BLaER1 (cell line): ENCODE measurements at regions not wholly inside any gene's neighbourhood (a gene's known extent, or its start where the extent isn't known, plus 50 kb on each side); places are given as distances from the start of the nearest gene placed in this dataset.
"Not testable (repeated sequence)": the region's sequence is repeated elsewhere in the genome, so short reads cannot be mapped to it uniquely, and the experiment has no call there.

Source experiments
- H3K27ac ChIP-seq: shearing (Covaris generic); formaldehyde crosslinking; 2 replicates; pipeline ENCODE4 v1.8.1; 2022
- H3K27me3 ChIP-seq: shearing (Covaris generic); formaldehyde crosslinking; 2 replicates; pipeline ENCODE4 v1.8.1; 2022
- H3K36me3 ChIP-seq: shearing (Covaris generic); formaldehyde crosslinking; 2 replicates; pipeline ENCODE4 v1.8.1; 2022
- H3K4me1 ChIP-seq: shearing (Covaris generic); formaldehyde crosslinking; 2 replicates; pipeline ENCODE4 v1.8.1; 2022
- H3K4me2 ChIP-seq: shearing (Covaris generic); formaldehyde crosslinking; 2 replicates; pipeline ENCODE4 v1.8.1; 2022
- H3K4me3 ChIP-seq: shearing (Covaris generic); formaldehyde crosslinking; 2 replicates; pipeline ENCODE4 v1.8.1; 2022
- H3K9ac ChIP-seq: shearing (Covaris generic); formaldehyde crosslinking; 2 replicates; pipeline ENCODE4 v1.8.1; 2022
- H3K9me3 ChIP-seq: shearing (Covaris generic); formaldehyde crosslinking; 2 replicates; pipeline ENCODE4 v1.8.1; 2022
- H4K20me1 ChIP-seq: shearing (Covaris generic); formaldehyde crosslinking; 2 replicates; pipeline ENCODE4 v1.8.1; 2022
- Cebpa-rat ChIP-seq: shearing (Covaris generic); IDR thresholded peaks from 2 replicates; pipeline ENCODE4 v1.8.1; 2022

DNA sequence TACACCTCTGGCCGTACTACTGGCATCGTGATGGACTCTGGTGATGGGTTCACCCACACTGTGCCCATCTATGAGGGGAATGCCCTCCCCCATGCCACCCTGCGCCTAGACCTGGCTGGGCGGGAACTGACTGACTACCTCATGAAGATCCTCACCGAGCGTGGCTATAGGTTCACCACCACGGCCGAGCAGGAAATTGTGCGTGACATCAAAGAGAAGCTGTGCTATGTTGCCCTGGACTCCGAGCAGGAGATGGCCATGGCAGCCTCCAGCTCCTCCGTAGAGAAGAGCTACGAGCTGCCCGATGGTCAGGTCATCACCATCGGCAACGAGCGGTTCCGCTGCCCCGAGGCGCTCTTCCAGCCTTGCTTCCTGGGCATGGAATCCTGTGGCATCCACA lies 98.9 kb downstream of the CCDC74A start:
- not testable (repeated sequence) for H3K4me2 ChIP-seq, H3K9ac ChIP-seq, H3K27ac ChIP-seq, H3K4me1 ChIP-seq, H3K27me3 ChIP-seq, H4K20me1 ChIP-seq, H3K9me3 ChIP-seq, H3K36me3 ChIP-seq, H3K4me3 ChIP-seq

- H3K9me3 ChIP-seq, H3K36me3 ChIP-seq, H3K27me3 ChIP-seq, H3K9ac ChIP-seq, H3K4me2 ChIP-seq, H3K27ac ChIP-seq, H4K20me1 ChIP-seq, H3K4me3 ChIP-seq, H3K4me1 ChIP-seq: not testable (repeated sequence)
These were observed 100.1 kb downstream of the CCDC74A start for GRCh38 chr2:131627777-131628176.

GRCh38 chr2:131631648-131632047 lies 104.0 kb downstream of the CCDC74A start:
- H3K4me3 ChIP-seq, H3K9me3 ChIP-seq, H3K27ac ChIP-seq, H3K9ac ChIP-seq, H3K4me1 ChIP-seq, H3K36me3 ChIP-seq, H4K20me1 ChIP-seq, H3K4me2 ChIP-seq, H3K27me3 ChIP-seq: not testable (repeated sequence)

DNA sequence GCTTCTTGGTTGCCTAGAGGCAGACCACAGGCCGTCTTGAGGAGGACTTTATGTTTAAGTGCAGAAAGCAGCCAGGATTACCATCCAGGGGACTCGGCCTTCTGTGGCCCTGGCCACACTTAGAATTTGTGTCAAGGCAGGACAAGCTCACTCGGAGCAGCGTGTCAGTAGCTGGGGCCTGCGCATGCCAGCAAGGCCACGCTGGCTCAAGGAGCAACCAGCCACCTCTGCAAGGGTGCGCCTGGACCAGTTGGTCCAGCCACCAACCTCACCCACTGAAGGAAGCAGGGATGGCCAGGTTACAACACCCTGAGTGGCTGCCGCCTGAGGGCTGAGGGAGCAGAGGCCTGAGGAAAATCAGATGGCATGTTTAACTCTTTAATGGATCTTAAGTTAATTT lies 105.7 kb downstream of the CCDC74A start:
- H3K4me2 ChIP-seq, H3K36me3 ChIP-seq, H3K9ac ChIP-seq, H3K27me3 ChIP-seq, H3K9me3 ChIP-seq, H4K20me1 ChIP-seq, H3K27ac ChIP-seq, H3K4me3 ChIP-seq: not testable (repeated sequence)
- H3K4me1 ChIP-seq = peaks cover 15% of the 10 kb centered on the region

- not testable (repeated sequence) for H3K4me2 ChIP-seq, H3K9me3 ChIP-seq, H4K20me1 ChIP-seq, H3K27ac ChIP-seq, H3K36me3 ChIP-seq, H3K27me3 ChIP-seq, H3K4me3 ChIP-seq, H3K9ac ChIP-seq
- peaks cover 15% of the 10 kb centered on the region for H3K4me1 ChIP-seq
These were observed 106.4 kb downstream of the CCDC74A start for GRCh38 chr2:131633827-131634695.

DNA sequence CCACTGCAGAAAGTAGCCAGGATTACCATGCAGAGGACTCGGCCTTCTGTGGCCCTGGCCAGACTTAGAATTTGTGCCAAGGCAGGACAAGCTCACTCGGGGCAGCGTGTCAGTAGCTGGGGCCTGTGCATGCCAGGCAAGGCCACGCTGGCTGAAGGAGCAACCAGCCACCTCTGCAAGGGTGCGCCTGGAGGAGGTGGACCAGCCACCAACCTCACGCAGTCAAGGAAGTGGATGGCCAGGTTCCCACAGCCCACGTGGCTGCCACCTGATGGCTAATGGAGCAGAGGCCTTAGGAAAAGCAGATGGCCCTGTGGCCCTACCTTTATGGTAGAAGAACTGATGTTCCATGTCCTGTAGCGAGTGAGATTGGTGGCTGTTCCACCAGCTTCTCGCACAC lies 107.9 kb downstream of the CCDC74A start:
- H3K4me1 ChIP-seq = peaks cover 19% of the 10 kb centered on the region
- peaks cover 4% of the 10 kb centered on the region; the same call in 1 of the 2 replicates for H3K9me3 ChIP-seq
- no peaks in the 10 kb centered on the region for H3K27me3 ChIP-seq
- no peak overlapping the region for H3K27ac ChIP-seq
- no peak overlapping the region for H3K9ac ChIP-seq
- H3K36me3 ChIP-seq = no peaks in the 10 kb centered on the region
- no peak for TF ChIP-seq Cebpa-rat
- no peaks in the 10 kb centered on the region for H4K20me1 ChIP-seq
- no peak overlapping the region for H3K4me2 ChIP-seq
- H3K4me3 ChIP-seq = no peak overlapping the region

- H4K20me1 ChIP-seq = not testable (repeated sequence)
These were observed 109.1 kb downstream of the CCDC74A start for GRCh38 chr2:131636704-131637308.

GRCh38 chr2:131639001-131639620 lies 111.4 kb downstream of the CCDC74A start:
- not testable (repeated sequence) for H3K27me3 ChIP-seq, H3K36me3 ChIP-seq, H3K4me3 ChIP-seq, H3K9ac ChIP-seq, H3K9me3 ChIP-seq, H3K4me2 ChIP-seq, H3K27ac ChIP-seq, H4K20me1 ChIP-seq
- peaks cover 37% of the 10 kb centered on the region for H3K4me1 ChIP-seq

More at GRCh38 chr2:131636704-131637308, 109.1 kb downstream of the CCDC74A start:
- H3K4me3 ChIP-seq, H3K9me3 ChIP-seq, H3K9ac ChIP-seq, H3K27ac ChIP-seq, H3K36me3 ChIP-seq, H3K27me3 ChIP-seq: not testable (repeated sequence)
- H3K4me2 ChIP-seq = peak overlapping the region; percentile 51
- peaks cover 31% of the 10 kb centered on the region for H3K4me1 ChIP-seq

DNA sequence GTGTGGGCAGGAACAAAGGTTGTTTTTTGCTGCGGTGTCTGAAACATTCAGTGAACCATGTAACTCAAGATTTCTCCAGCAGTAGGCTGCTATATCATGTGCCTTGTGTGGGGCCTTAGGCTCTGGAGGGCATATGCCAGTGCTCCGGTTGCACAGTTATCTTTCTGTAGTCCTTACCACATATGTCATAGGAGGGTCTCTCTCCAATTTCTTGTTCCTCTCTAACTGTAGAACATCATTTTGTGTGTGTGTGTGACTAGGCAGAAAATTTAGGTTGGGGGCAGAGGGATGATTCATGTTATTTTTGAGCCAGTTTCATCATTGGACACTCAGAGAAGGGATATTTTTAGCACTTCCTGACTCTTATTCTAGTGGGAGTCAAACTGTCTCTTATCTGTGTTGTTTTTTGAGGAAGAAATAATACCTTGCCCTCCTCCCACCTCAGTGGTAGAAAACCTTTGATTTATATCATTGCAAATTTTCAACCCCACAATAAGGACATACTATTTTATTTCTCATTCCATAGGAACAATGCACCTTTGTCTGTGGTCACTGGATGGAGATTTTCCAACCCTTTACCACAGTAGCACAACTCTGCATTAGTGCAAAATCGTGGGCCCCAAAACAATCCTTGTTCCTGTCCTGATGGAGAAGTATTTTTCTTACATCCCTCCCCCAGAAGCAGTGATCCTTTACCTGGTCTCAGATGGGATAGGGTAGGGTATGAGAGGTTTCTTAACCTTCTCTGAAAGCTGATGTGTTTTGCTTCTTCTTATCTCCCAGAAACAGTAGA lies 113.9 kb downstream of the CCDC74A start:
- TF ChIP-seq Cebpa-rat = no peak
- no peaks in the 10 kb centered on the region for H3K36me3 ChIP-seq
- no peak overlapping the region for H3K9ac ChIP-seq
- peak overlapping the region; percentile 75 for H3K4me2 ChIP-seq
- H3K4me1 ChIP-seq = peaks cover 31% of the 10 kb centered on the region
- H3K9me3 ChIP-seq = peaks cover 11% of the 10 kb centered on the region
- no peaks in the 10 kb centered on the region for H3K27me3 ChIP-seq
- H4K20me1 ChIP-seq = no peaks in the 10 kb centered on the region
- H3K4me3 ChIP-seq = no peak overlapping the region
- H3K27ac ChIP-seq = peak overlapping the region; percentile 64

GRCh38 chr2:131643180-131643579 lies 115.5 kb downstream of the CCDC74A start:
- not testable (repeated sequence) for H3K27ac ChIP-seq, H3K4me2 ChIP-seq, H3K27me3 ChIP-seq, H4K20me1 ChIP-seq, H3K9ac ChIP-seq, H3K4me3 ChIP-seq, H3K36me3 ChIP-seq
- Histone ChIP-seq H3K4me1 (peaks cover 22% of the 10 kb centered on the region), H3K9me3 (peaks cover 17% of the 10 kb centered on the region)
